Activated CD8-positive, alpha-beta T cell treated with anti-CD3 and anti-CD28 coated beads for 36 hours (primary cell): ENCODE measurements at regions not wholly inside any gene's neighbourhood (a gene's known extent, or its start where the extent isn't known, plus 50 kb on each side); places are given as distances from the start of the nearest gene placed in this dataset.

Experiments used
- ATAC-seq: fragments of 200-7000 bp; cut with Tn5 transposase; one replicate; pipeline ENCODE4 v1.10.0; 2021; ENCODE audit warnings: mild to moderate bottlenecking, moderate library complexity
- CTCF ChIA-PET: fragments of 350-600 bp; sonication (Branson Sonifier 250); formaldehyde crosslinking; loops from one replicate; lab custom pipeline; 2021; ENCODE audit warnings: antibody characterized with exemption; lab: Charles Lee
- POLR2A ChIA-PET: fragments of 350-600 bp; sonication (Branson Sonifier 250); formaldehyde crosslinking; loops from one replicate; lab custom pipeline; 2021; ENCODE audit warnings: antibody characterized with exemption; lab: Charles Lee
- DNase-seq: peaks from one replicate; pipeline ENCODE4 v3.0.0-alpha.2; 2020
- H3K27ac Mint-ChIP-seq: one replicate; pipeline ENCODE4 v1.8.0; 2021; ENCODE audit warnings: mild to moderate bottlenecking, mixed read lengths
- H3K27me3 Mint-ChIP-seq: one replicate; pipeline ENCODE4 v1.8.0; 2021; ENCODE audit warnings: mixed read lengths
- H3K36me3 Mint-ChIP-seq: one replicate; pipeline ENCODE4 v1.8.0; 2021; ENCODE audit warnings: low read depth, mixed read lengths
- H3K4me1 Mint-ChIP-seq: one replicate; pipeline ENCODE4 v1.8.0; 2021; ENCODE audit warnings: low read depth, mixed read lengths
- H3K4me3 Mint-ChIP-seq: one replicate; pipeline ENCODE4 v1.8.0; 2021; ENCODE audit warnings: mild to moderate bottlenecking, moderate library complexity, mixed read lengths
- H3K9me3 Mint-ChIP-seq: one replicate; pipeline ENCODE4 v1.8.0; 2021; ENCODE audit warnings: mixed read lengths
- intact Hi-C: fragments of 100-400 bp; cut with micrococcal nuclease; formaldehyde crosslinking; loops from one replicate; pipeline ENCODE4 v1.10.0; 2022
- TF ChIP-seq, protein P1 (sequence below): fragments of 200-600 bp; IDR thresholded peaks from one replicate; pipeline ENCODE4 v1.8.0; 2022; ENCODE audit warnings: antibody characterized with exemption, mild to moderate bottlenecking

DNA sequence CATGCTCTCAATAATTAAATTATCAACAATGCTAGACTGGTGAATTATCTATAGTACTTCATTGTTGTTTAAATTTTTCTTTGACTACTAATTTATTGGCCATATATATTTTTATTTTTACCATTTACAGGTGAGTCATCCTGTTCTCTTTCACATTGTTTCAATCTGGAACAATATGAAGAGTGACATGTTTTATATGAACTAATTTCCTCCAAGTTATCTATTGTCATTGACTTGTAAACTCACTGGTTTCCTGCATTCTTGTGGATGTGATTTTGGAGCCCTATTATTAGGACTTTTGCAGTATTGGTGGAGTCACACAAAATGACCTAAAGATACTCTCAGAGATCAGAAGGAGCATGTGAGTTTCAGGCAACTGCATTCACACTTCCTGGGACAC lies 297.7 kb downstream of the AEBP2 start:
- CTCF ChIA-PET: no interaction called here
- H3K4me1 Mint-ChIP-seq: no peaks in the 10 kb centered on the region
- intact Hi-C loops: no loop called here

DNA sequence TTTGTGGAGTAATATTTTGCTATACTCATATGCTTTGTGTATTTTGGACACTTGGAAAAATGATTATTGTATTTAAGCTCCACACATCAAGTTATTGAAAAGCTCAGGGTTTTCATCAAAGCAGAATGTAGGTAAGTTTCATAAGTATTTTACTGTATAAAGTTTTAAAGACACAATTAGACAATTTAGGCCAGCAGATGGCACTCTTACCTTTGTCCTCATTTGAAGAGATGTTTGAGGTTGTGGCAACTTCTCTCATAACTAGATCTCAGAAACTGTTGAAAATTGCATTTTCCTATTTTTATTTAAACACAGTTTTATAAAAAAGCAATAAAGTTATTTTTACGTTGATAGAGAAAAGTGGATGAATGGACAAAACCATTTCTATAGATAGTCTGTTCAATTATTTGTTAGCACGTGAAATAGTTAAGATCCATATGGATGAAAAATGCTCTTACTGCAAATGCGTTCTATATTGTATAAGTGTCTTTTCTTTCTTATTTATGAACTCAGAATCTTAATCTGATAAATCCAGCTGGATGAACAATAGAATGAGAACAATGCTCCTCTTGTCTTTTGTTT lies 300.0 kb downstream of the AEBP2 start:
- Mint-ChIP-seq H3K4me3 (no peak overlapping the region), H3K36me3 (no peaks in the 10 kb centered on the region), H3K4me1 (no peaks in the 10 kb centered on the region), H3K9me3 (peaks cover 5% of the 10 kb centered on the region), H3K27ac (no peak overlapping the region), H3K27me3 (no peaks in the 10 kb centered on the region)
- ChIA-PET POLR2A (no interaction called here), CTCF (interaction anchor here (0.6 to 1.6 kb wide), 15 partner anchors 8 to 637 kb away, joined by 3 to 10 read pairs (median 3); no protein-coding TSS in a partner anchor)
- ATAC-seq (no peak), DNase-seq (peak; percentile 59)
- intact Hi-C loops: no loop called here
- TF ChIP-seq, protein P1, sequence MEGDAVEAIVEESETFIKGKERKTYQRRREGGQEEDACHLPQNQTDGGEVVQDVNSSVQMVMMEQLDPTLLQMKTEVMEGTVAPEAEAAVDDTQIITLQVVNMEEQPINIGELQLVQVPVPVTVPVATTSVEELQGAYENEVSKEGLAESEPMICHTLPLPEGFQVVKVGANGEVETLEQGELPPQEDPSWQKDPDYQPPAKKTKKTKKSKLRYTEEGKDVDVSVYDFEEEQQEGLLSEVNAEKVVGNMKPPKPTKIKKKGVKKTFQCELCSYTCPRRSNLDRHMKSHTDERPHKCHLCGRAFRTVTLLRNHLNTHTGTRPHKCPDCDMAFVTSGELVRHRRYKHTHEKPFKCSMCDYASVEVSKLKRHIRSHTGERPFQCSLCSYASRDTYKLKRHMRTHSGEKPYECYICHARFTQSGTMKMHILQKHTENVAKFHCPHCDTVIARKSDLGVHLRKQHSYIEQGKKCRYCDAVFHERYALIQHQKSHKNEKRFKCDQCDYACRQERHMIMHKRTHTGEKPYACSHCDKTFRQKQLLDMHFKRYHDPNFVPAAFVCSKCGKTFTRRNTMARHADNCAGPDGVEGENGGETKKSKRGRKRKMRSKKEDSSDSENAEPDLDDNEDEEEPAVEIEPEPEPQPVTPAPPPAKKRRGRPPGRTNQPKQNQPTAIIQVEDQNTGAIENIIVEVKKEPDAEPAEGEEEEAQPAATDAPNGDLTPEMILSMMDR: peak; percentile 72

More for the DNA sequence above, 297.7 kb downstream of the AEBP2 start:
- Mint-ChIP-seq H3K9me3 (peaks cover 7% of the 10 kb centered on the region), H3K27me3 (no peaks in the 10 kb centered on the region), H3K27ac (no peak overlapping the region), H3K36me3 (no peaks in the 10 kb centered on the region), H3K4me3 (no peak overlapping the region)
- ATAC-seq (no peak), DNase-seq (no peak)
- POLR2A ChIA-PET: no interaction called here
- TF ChIP-seq, protein P1: no peak

DNA sequence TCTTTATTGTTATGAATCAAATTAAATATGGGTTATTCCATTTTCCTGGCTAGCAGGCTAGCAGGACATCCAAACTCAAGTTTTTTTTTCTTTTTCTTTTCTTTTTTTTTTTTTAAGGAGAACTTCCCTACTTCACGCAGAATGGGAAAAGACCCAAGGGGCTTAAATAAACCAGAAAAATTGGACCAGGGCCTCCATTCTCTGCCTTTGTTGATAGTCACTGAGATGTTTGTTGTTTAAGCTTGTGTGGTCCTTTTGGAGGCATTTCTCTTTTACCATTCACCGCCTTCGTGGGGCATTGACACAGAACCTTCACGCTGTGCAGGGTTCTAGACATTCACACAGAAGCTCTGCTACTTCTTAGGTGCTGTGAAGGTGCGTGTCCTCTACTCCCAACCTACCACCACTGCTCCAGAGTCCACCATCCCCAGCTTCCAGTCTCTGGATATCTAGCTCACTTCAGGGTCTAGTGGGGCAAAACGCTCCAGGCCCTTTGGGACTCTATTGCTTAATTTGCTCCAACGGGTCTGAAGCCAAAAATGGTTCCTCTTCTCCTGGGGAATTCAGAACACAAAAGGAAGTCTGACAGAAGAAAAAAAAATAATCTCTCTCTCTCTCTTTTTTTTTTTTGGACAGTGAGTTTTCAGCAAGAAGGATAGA lies 301.3 kb downstream of the AEBP2 start:
- POLR2A ChIA-PET: no interaction called here
- H3K4me1 Mint-ChIP-seq: peaks cover 5% of the 10 kb centered on the region
- no peaks in the 10 kb centered on the region for H3K9me3 Mint-ChIP-seq
- no peak for ATAC-seq
- no peaks in the 10 kb centered on the region for H3K27me3 Mint-ChIP-seq
- H3K36me3 Mint-ChIP-seq: no peaks in the 10 kb centered on the region
- CTCF ChIA-PET: interaction anchor here (1.2 to 2.2 kb wide), 2 partner anchors 17 to 175 kb away, joined by 3 to 5 read pairs; no protein-coding TSS in a partner anchor
- no peak overlapping the region for H3K4me3 Mint-ChIP-seq
- TF ChIP-seq, protein P1: no peak
- H3K27ac Mint-ChIP-seq: no peak overlapping the region
- intact Hi-C loops: no loop called here
- no peak for DNase-seq

DNA sequence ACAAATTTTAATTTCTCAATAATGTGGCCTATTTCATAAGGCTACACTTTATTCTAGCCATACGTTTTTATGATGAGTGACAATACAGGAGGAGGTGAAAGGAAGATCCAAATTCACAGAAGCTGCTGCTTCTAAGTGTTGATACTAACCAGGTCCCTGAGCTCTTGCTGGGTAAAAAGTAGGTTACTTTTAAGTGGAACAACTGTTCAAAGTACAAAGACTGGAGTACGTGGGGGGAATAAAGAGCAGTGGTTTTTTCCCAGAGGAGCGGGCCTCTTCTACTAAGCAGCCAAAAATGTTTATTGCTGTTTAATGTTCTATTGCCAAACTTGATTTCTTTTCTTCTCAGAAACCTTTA lies 301.8 kb downstream of the AEBP2 start:
- no peak overlapping the region for H3K4me3 Mint-ChIP-seq
- no peak for ATAC-seq

More for the DNA sequence above, 301.8 kb downstream of the AEBP2 start:
- no peak for DNase-seq
- Mint-ChIP-seq H3K4me1 (peaks cover 5% of the 10 kb centered on the region), H3K9me3 (no peaks in the 10 kb centered on the region), H3K27ac (no peak overlapping the region), H3K36me3 (no peaks in the 10 kb centered on the region), H3K27me3 (no peaks in the 10 kb centered on the region)
- POLR2A ChIA-PET: no interaction called here
- TF ChIP-seq, protein P1: no peak
- intact Hi-C loops: no loop called here
- CTCF ChIA-PET: interaction anchor here (2.2 kb wide), 1 partner anchor 17 kb away, joined by 5 read pairs; no protein-coding TSS in a partner anchor
